Retina (tissue), 1 donor: ENCODE measurements at regions not wholly inside any gene's neighbourhood (a gene's known extent, or its start where the extent isn't known, plus 50 kb on each side); places are given as distances from the start of the nearest gene placed in this dataset.

Experiments
- DNase-seq: peaks from one replicate; pipeline ENCODE4 v3.0.0-alpha.2; 2016

DNA sequence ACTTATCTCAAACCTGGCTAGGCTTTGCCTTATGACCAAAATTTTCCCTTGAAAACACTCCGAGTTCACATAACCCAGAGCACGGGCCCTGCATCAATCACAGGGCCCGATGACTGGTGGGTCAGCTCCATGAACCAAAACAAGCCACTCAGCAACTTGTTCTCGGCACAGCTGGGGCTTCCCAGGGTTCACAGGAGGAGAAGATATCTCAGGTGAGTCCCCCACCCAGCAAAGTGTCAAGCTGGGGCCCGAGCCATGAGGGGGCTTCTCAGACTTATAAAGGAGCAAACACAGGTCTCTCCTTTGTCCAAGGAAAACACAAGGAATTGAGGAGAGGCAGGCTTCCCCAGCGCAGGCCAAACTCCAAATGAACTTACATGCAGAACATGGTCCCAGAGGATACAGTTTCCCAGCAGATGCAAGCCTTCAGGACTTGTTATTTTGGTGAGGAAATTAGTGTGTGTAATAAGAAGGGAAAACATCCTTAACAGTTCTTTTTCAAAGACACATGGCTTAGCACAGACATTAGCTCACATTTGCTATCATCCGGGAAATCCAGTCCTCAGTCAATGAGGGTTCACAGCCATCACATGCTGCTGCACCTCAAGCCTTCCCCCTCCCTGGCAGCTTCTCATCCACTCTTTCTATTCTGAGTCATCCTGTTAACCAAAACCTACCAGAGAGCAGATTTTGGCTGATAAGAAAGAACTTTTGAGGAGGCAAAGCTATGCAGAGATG lies 98.1 kb upstream of the NFIA start:
- DNase-seq = no peak

DNA sequence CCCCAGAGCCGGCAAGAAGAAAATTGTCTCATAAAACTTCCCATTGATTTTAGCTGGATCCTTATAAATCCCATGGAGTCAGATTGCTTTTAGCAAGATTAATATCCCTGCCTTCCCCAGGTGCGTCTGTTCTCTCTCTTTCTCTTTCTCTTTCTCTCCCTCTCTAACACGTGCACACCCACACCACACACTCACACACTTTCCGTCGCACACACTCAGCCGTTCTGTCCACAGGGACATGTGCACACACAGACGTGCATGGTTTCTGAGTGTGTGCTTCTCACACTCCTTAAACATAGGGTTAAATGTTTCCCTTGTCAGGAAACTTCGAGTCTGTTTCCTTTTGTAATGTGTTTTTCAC lies 98.7 kb upstream of the NFIA start:
- DNase-seq = no peak

DNA sequence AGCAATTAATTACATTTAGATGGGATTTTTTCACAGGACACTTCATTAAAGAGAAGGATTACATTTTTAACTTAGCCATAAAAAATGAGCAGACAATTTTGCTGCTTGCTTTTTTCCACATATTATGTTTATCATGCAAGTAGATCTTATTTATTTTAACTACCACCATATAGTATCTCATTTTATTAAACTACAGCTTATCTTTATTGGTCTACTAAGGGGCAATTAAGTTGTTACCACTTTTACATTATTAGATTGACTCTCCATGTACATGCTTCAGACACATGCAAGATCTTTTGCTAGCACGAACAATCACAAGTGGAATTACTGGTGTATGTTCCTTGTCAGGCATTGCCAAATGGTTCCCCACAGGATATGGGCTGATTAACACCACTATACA lies 99.8 kb upstream of the NFIA start:
- no peak for DNase-seq

DNA sequence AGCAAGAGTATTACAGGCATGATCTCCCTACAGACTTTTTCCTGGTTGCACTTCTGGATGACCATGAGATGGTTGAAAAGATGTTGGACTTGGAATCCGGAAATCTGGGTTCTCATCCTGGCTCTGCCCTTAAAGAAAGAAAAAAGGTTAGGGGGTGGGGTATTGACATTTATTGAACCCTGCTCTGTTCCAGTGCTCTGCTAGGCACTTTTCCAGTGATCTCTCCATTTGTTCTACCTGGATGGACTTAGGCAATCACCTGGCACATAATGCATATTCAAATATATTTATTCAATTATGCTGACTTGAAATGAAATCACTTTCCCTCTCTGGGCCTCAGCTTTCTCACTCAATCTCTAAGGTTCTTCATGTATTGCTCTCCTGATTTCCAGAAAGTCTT lies 101.0 kb upstream of the NFIA start:
- DNase-seq = no peak

DNA sequence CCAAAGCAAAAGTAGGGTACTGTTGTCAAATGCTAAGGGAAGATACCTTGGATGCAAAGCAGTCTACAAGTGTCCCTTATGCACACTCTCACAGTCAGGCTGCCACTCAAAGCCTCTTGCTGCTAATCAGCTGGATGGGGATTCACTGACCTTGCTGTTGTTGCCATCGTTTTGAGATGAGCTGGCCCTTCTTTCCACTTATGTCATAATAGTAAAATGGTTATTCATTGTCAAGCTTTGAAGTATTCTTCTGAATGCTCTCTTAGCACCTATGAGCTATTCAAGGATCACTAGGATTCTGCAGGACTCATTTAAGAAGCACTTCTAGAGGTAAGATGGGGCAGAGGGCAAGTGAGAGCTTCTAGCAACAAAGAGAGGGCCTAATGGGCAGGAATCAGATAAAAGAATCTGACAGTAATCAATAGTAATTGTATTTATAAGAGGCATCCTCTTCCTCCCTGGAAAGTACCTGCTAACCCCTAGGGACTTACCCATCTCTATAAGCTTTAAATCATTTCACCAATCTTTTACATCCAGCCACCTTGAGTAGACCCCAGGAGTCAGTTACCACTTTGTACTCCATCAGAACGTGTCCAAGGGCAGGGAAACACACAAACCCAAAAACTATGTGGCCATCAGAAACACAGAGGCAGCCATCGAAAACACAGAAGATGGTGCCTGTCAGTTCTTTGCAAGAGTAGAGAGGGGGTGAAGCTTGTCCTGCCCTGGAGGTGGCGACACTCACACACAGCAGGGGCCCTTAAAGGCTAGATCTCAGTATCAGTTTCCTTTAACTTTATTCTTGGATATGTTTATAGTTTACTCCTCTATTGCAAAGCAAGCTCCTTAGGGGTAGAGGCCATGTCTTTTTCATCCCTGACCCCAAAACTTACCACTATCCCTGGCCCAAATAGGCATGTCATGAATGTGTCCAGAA lies 103.7 kb upstream of the NFIA start:
- DNase-seq = no peak

DNA sequence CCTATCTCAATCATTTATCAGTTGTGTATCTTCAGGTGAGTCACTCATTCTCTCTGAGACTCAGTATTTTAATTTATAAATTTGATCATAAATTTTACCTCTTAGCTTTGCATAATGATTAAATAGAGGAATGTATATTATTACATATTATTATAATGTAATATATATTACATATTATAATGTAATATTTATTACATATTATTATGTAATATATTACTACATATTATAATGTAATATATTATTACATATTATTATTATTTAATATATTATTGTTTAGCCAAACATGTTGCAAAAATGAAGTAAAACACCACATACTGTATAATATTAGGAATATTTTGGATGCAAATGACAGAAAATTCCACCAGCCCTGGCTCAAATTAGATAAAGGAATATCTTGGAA lies 104.7 kb upstream of the NFIA start:
- no peak for DNase-seq

DNA sequence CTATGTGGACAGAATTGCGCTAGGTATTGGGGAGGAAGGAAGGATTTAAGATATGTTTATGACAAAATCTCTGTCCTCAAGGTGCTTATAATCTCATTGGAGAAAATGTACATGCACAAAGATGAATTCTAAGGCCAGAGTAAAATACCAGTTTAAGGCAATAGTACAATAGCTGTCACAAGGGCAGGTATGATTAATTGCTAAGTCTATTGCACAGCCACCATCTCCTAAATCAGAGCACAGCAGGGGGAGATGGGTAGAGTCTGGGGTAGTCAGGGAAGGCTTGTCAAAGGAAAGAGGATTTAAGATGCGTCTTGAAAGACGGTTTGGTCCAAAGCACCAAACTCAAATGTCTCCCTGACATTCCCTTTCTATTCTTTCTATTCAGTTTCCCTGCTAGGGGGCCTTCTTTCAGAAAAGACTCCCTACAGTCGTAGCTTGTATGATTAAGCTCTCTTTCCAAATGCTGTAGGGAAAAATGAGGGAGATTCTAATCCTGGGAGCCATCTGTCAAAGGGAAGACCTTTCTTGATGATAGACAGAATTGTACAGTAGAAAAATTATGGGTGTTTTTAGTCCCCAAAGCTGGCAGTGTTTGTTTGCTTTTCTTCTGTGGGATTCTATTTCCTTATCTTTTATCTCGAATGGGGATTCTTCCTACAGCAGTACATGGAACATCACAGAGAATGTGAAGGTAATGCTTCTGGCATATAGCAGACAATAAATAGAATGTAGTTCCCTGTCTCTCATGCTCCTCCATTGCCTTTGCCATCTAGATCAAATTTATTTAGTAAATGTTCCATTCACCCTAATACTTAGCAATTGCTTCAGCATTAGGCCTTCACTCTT lies 107.6 kb upstream of the NFIA start:
- DNase-seq = no peak

DNA sequence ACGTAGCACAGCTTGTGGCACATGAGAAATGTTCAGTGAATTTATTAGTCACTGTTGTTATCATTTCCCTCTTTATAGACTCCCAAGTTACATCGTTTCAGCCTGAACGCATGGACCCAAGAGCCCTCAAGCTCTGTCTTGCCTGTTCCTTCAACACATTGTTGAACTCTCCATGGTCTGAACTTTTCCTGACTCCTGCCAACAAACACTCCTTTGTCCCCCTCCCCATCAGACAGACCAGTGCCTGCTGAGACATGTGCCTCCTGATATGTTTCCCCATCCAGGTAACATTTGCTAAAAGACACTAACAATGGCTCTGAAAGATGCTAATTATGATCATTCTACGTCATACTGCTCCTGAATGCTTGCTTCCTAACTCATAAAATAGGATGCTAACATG lies 108.7 kb upstream of the NFIA start:
- no peak for DNase-seq

DNA sequence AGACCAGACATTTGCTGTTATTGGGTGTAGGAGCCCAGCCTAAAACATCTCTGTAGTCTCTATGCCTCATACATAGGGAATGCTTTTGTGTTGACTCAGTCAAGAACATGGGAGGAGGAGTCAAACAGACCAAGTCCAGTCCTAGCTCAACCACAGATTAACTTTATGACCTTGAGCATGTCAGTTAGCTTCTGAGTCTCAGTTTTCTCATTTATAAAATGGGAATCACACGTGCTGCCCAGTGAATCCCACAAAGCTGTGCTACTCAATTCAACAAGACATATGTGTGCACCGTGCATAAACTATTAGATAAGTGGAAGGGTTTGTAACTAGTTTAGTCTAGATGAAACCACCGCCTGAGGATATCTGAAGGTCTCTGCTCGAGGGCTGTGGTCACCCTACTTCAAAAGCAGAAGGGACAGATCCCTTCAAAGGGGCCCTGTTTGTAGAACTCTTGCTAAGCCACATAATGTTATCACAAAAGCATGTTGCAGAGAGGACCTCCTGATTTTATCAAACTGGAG lies 109.5 kb upstream of the NFIA start:
- no peak for DNase-seq

DNA sequence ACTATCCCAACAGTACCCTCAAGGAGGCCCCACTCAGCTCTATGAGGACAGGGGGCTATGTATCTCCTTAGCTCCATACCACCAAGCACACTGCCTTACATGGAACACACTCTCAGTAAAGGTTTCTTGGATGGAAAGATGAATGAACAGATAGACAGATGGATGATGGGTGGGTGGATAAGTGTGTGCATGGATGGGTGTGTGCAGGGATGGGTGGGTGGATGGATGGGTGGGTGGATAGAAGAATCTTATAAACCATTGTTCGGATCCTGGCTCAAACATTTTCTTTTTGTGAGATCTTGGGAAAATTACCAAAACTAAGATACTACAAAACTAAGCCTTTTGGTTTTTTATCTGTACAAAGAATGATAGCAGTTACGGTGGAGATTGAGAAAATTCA lies 111.0 kb upstream of the NFIA start:
- no peak for DNase-seq

DNA sequence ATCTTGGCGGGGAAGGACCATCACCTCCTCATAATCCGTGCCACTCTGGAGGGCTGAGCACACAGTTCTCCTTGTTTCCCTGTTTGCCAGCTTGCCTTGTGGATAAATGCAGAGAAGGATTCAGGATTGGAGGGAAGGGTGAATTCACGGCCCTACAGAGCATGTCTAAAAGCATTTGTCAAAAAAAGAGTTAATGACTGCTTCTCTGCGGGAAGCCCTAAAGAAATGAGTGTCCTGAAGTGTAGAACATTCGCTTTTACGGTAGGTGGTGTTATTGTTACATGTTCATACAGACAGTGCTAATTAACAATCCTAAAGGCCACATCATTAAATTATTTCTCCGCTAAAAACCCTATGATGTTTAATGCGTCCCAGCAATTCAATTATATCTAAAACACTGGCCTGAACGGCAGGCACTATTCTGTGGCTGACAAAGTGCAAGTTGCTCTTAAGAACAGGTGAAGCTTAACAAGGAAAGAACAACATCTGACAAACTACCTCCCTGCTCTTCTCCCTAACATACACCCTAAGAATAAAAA lies 112.3 kb upstream of the NFIA start:
- peak; percentile 77 for DNase-seq

DNA sequence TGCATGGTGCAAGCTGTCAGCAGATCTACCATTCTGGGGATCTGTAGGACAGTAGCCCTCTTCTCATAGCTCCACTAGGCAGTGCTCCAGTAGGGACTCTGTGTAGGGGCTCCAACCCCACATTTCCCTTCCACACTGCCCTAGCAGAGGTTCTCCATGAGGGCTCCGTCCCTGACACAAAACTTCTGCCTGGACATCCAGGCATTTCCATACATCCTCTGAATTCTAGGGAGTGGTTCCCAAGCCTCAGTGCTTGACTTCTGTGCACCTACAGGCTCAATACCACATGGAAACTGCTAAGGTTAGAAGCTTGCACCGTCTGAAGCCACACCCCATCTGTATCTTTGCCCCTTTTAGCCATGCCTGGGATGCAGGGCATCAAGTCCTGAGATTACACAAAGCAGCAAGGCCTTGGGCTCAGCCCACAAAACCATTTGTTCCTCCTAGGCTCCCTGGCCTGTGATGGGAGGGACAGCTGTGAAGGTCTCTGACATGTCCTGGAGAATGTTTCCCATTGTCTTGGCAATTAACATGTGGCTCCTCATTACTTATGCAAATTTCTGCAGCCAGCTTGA lies 117.0 kb upstream of the NFIA start:
- no peak for DNase-seq

DNA sequence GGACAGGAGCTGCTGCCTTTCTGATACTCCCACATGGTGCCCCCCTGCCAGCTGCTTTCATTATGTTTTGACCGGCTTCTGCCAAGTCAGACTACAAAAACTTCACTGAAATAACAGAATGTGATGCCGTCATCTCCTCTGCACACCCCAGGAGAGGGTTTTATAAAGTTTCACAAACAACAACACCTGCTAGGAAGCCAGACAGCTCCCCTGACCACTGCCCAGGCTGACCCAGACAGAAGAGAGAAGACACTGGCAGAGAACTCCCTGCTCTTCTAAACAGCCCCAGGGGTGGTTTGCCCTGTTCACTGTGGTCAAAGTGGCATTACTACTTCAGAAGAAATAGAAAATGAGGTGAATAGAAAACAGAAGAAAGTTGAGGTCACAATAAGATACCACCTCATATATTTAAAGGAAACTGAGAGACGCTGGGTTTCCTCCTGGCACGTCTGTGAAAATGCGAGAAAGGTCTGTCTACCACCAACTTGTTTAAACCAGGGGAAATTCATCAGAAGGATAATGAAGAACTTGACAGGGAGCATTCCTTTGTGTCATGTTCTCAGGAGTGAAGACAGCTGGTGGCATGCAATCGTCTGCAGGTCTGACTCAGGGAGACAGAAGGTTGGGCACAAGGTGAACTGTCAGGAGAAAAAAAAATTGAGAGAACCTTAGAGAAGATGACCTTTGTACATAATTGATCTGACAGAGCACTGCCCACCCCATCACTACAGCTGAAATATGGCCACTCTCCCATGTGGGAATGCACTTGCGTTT lies 119.0 kb upstream of the NFIA start:
- DNase-seq = no peak

DNA sequence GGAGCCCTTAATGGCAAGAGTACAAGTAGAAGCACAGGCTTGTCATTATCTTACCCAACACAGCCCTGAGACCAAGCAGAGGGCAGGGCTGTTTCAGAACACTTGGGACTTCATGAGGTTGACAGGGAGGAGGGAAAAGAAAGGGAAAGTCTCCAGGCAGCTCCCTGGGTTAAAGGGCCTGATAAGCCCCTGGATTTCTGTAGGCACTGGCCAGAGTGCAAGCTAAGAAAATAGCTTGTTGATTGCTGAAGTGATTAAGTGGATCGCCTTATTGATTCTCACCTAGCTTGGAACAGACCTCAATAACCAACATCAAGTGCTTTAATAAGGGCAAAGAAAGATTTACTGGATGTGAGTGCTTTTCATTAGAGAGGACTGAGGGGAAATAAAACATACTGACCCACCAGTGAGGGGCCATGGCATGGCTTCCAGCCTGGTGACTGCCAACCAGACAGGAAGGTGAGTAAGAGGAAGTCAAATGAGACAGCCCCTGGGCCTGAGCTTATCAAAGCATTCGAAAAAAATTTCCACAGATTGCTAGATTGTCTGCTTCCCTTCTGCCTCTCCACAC lies 121.4 kb upstream of the NFIA start:
- DNase-seq = no peak

DNA sequence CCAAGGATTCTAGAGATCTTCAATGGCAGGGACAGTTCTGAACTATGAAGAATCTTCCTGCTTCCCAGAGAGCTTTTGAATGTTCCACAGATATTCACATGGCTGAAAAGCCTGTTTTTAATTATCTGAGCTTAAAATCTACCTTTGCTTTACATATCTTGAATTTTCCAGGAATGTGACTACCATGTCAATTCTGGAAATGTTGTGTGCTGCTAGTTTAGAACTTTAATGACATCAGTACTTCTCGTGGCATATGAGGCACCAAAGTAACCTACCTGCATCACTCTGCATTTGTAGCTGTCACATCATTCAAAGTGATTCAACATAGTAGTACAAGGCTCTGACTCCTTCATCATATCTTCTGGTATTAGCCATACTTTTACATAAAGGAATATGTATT lies 122.7 kb upstream of the NFIA start:
- DNase-seq = no peak

DNA sequence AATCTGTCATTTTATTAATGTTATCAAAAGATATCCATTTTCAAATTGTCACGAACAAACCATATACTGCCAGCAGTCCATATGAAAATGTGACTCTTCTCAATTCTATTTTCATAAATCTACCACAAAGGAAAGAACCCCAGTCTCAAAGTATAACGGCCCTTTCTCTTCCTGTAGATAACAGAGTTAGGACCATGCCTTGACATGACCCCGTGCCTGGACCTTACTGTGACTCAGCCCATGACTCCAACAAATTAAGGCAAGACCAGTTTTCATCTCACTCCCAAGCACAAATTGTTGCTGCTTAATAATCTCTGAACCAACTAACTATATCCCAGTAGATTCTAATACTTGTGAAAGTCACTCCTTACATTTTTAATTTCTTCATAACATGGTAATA lies 124.4 kb upstream of the NFIA start:
- no peak for DNase-seq

DNA sequence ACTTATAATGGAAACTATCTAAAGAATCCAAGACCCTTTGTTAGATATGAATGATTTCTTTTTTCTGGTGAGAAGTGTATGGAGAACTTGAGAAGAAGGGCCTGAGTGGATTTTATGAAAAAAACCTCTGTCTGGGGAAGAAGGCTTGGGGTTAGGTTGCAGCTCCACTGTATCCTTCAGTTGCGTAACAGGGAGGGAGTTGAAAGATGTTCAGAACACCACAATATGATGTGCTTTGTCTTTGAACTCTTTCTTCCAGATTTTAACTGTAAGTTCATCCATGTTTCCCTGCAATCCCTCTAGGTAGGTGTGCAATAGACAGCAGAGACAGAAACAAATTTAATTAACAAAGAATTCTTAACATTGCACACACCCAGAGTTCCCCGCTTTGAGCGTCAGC lies 125.8 kb upstream of the NFIA start:
- no peak for DNase-seq

DNA sequence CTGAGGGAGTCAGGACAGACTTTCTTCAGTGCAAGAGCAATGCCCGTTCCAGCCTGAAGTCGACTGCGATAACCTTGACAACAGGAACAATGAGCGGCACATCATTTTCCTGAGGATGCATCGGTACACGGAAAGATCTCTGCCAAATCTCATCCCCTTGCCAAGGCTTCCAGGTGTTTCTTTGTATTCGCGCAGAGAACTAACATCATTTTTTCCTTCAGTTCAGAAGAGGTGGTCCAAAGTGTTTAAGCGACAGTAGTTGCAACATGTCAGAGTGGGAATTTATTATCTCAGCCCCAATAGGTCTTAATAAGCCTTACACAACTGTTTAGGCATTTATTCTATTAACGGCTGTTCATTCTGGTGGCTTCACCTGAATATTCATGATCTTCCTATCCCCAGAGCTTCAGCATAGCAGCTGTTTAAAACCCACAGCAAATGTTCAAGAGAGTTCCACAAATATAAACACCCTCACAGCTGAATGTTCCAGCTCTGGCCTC lies 129.7 kb upstream of the NFIA start:
- DNase-seq = no peak

DNA sequence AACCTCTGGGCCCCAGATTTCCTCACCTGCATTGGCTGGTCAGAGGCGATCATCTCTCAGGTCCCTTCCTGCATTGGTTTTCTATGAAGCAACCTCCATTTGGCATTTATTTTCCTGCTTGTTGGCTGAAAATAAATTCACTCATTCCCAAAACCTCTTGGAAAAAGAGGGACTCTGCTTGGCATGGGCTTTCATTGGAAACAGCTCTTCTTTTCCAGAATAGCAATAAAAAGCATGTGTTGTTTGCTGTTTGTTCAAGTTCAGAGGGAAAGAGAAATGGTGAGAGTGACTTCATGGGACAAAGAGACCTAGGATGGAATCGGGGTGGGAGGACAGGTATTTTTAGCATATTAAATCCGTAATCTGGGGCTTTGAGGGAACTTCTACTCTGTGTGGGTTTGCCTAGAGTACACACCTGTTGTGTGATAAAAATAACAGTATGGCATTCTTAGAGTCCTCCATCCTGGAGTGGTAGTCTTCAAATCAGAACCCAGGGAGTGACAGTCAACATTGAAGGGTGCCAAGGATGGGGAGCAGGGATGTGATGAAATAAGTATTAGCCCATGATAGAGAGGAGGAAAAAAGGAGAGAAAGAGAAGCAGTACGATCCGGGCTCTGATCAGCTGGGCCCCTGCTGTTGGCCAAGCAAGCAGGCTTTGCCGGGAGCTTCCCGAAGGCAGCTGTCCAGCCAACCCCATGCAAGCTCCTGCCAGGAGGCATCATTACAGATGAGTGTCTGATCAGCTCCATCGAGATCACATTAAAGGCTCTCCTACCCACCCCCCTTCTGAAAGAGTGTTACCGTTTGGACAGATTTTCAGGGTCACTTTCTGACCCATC lies 131.9 kb upstream of the NFIA start:
- DNase-seq = no peak

DNA sequence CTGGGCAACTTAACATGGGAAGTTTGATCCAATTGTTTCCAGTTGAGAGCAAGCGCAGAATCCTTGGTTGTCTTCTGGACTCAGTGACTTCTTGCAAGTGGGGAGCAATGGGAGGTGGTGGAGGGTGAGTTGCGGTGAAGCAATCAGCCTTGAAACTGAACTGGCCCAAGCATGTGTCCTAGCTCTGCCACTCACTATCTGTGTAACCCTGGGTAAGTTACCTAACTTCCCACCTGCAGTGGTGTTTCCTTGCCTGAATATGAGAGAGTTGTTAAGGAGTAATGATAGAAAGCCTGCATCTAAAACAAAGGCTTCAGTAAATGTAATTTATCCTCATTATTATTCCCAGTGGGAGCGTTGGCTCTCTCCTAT lies 132.5 kb upstream of the NFIA start:
- DNase-seq = no peak
